ENCODE measurements at regions not wholly inside any gene's neighbourhood (a gene's known extent, or its start where the extent isn't known, plus 50 kb on each side); places are given as distances from the start of the nearest gene placed in this dataset.

DNA sequence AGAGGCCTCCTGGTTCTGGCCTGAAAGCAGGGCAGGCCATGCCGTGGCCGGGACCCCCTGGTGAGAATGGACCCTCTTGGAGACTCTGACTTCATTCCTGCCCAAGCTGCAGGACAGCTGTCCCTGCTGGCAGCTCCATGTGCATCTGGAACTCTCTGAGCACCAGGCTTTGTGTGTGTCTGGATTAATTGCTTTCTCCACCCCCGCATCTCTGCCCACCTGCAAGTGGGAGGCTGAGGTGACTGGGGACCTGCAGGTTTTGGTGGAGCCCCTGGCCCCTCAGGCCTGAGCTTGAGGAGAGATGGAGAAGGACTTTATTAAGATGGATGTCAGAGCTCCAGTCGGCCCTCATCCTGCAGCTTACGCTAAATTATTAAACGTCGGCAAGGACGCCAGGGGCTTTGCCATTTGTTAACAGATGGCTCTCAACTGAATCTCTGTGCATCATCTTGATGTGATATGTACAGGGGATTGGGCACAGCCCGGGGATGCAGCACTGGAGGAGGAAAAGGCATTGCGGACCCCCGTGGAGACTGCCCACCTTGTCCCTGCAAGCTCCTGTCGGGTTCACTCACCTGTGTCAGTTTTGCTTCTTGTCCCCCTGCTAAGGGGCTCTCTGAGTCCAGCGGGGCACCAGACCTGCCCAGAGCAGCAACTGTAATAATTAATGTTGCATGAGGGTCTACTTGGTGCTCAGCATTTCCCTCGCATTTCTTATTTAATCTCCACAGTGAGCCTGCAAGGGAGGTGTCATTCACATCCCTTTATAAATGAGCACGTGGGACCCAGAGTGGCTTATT lies 154.1 kb upstream of the RPL38 start:
- H3K27me3 ChIP-seq = peaks cover 0 to 52% of the 10 kb centered on the region in 2 donors
- no peak overlapping the region for H3K4me3 ChIP-seq
- H3K9me3 ChIP-seq = no peaks in the 10 kb centered on the region
- DNase-seq = no peak
- H3K4me1 ChIP-seq = no peaks in the 10 kb centered on the region
- TF ChIP-seq, protein P1, sequence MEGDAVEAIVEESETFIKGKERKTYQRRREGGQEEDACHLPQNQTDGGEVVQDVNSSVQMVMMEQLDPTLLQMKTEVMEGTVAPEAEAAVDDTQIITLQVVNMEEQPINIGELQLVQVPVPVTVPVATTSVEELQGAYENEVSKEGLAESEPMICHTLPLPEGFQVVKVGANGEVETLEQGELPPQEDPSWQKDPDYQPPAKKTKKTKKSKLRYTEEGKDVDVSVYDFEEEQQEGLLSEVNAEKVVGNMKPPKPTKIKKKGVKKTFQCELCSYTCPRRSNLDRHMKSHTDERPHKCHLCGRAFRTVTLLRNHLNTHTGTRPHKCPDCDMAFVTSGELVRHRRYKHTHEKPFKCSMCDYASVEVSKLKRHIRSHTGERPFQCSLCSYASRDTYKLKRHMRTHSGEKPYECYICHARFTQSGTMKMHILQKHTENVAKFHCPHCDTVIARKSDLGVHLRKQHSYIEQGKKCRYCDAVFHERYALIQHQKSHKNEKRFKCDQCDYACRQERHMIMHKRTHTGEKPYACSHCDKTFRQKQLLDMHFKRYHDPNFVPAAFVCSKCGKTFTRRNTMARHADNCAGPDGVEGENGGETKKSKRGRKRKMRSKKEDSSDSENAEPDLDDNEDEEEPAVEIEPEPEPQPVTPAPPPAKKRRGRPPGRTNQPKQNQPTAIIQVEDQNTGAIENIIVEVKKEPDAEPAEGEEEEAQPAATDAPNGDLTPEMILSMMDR (IDR thresholded peaks at IDR 0.05) = no peak
- H3K36me3 ChIP-seq = no peaks in the 10 kb centered on the region
- intact Hi-C loops (cut with DNase I; ENCODE audit: low total_unique reads) = no loop called here
- no peak overlapping the region for H3K27ac ChIP-seq

DNA sequence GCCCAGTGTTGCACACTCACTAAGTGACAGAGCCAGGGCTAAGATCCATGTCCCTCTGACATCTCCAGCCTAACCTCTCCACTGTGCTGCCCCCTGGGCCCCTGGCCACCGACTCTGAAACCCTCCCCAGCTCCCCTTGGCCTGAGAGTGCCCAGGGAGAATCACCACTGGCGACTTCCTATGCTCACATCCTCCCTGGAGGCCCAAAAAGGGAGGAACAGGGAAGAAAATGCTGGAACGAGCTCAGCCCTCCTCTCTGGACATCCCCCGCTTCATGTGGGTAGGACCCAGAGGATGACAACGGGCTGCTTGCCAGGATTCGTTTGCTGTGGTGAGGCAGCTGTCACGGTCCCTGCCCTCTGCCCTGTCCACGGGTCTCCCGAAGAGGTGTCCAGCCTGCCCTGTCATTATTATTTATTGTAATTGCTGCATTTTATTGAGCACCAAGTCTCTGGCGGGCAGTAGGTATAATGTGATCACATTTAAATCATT lies 153.5 kb upstream of the RPL38 start:
- no peak for DNase-seq
- no peak overlapping the region for H3K4me3 ChIP-seq
- no peaks in the 10 kb centered on the region for H3K36me3 ChIP-seq
- intact Hi-C loops (cut with DNase I; ENCODE audit: low total_unique reads) = no loop called here
- no peaks in the 10 kb centered on the region for H3K9me3 ChIP-seq
- H3K27me3 ChIP-seq = peaks cover 0 to 52% of the 10 kb centered on the region in 2 donors
- TF ChIP-seq, protein P1 (IDR thresholded peaks at IDR 0.05) = no peak
- no peaks in the 10 kb centered on the region for H3K4me1 ChIP-seq
- no peak overlapping the region for H3K27ac ChIP-seq

DNA sequence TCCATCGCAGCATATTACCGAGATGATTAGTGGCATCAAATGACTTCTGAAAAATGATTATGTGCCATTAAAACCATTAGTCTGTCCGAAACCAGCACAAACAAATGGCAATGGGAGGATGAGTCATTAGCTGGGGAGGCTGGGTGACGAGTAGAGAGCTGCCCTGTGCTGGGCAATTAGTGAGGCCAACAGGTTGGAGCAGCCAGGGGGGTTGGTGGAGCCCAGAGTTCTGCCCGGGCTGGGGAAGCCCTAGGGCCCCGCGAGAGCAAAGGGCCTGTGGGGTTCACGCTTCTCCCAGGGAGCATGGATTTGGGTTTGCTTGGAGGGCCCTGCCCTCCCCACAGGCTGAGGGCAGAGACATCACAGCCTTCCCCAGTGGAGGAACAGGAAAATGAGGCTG lies 152.1 kb upstream of the RPL38 start:
- no peak overlapping the region for H3K4me3 ChIP-seq
- H3K4me1 ChIP-seq = no peaks in the 10 kb centered on the region
- no peak for DNase-seq
- H3K27me3 ChIP-seq = peaks cover 0 to 58% of the 10 kb centered on the region in 2 donors
- H3K9me3 ChIP-seq = no peaks in the 10 kb centered on the region
- no peaks in the 10 kb centered on the region for H3K36me3 ChIP-seq
- H3K27ac ChIP-seq = no peak overlapping the region
- TF ChIP-seq, protein P1 (IDR thresholded peaks at IDR 0.05) = no peak
- intact Hi-C loops (cut with DNase I; ENCODE audit: low total_unique reads) = no loop called here

DNA sequence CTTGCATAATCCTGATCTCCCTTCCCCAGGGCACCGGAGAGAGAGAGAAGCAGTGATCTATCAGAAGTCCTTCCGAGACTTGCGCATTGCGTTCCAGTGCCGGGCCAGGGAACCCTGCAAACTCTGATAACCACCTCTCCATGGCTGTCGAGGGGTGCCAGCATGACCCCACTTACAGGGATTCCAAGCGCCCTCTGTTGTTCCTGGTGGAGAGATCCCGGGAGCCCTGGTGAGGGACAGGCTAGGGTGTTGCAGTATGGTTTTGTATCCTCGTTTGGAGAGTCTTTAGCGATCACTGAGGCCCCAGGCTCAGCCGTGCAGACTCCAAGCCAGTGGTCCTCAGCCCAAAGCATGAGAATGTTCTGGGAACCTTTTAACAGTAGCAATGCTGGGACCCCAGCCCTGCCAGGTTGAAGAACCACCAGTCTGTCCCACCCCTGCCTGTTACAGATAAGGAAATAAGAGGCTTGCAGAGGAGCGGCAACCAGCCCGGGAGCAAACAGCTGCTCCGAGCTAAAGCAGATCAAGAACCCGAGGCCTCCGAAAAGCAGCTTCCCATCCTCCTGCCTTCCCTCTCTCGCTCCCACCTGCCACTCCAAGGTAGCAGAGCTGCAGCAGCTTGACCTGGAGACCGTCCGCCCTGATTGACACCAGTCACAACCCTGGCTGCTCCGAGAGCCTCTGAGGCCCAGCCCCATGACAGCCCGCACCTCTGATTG lies 150.3 kb upstream of the RPL38 start:
- intact Hi-C loops (cut with DNase I; ENCODE audit: low total_unique reads) = no loop called here
- H3K4me1 ChIP-seq = no peaks in the 10 kb centered on the region
- TF ChIP-seq, protein P1 (IDR thresholded peaks at IDR 0.05) = no peak
- H3K27ac ChIP-seq = no peak overlapping the region
- H3K9me3 ChIP-seq = no peaks in the 10 kb centered on the region
- no peaks in the 10 kb centered on the region for H3K36me3 ChIP-seq
- peaks cover 0 to 61% of the 10 kb centered on the region in 2 donors for H3K27me3 ChIP-seq
- H3K4me3 ChIP-seq = no peak overlapping the region
- no peak for DNase-seq

DNA sequence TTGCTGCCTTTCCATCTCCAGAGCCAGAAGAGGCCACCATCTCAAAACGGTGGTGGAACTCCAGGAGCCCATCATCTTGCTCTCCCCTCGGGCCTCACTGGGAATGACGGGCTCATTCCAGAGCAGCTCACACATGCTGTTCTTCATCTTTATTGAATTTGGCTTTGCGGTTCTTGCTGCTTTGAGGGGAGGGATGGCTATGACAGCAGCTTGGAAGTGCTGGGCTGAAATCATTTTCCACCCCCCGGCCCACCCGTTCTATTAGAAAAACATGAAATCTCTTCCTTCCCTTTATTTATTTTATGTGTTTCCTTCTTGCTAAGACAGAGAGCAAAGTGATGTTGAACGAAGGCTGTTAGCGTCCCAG lies 149.8 kb upstream of the RPL38 start:
- Histone ChIP-seq H3K27me3 (peaks cover 0 to 56% of the 10 kb centered on the region in 2 donors), H3K4me3 (no peak overlapping the region), H3K36me3 (no peaks in the 10 kb centered on the region), H3K27ac (no peak overlapping the region), H3K9me3 (no peaks in the 10 kb centered on the region), H3K4me1 (no peaks in the 10 kb centered on the region)
- DNase-seq = no peak
- intact Hi-C loops (cut with DNase I; ENCODE audit: low total_unique reads) = no loop called here
- TF ChIP-seq, protein P1 (IDR thresholded peaks at IDR 0.05) = no peak

All from tibial artery (tissue), 4 donors.